H1 (cell line): ENCODE measurements at regions not wholly inside any gene's neighbourhood (a gene's known extent, or its start where the extent isn't known, plus 50 kb on each side); places are given as distances from the start of the nearest gene placed in this dataset.

Experiments used
- CREB1 ChIP-seq: IDR thresholded peaks from 2 replicates; pipeline ENCODE4 v1.6.1; 2012; ENCODE audit warnings: inconsistent platforms
- MAFK ChIP-seq: IDR thresholded peaks from 2 replicates; pipeline ENCODE4 v1.6.1; 2012; ENCODE audit warnings: low read depth, mild to moderate bottlenecking, improper control_type of control experiment, low read length
- SP4 ChIP-seq: IDR thresholded peaks from 2 replicates; pipeline ENCODE4 v1.6.1; 2012; ENCODE audit warnings: low read length, inconsistent platforms
- YY1 ChIP-seq: IDR thresholded peaks from 2 replicates; pipeline ENCODE4 v1.6.1; 2011; ENCODE audit warnings: low read depth, mild to moderate bottlenecking, low read length
- TF ChIP-seq, protein P1 (sequence below): fragments of 300-600 bp; sonication (generic); IDR thresholded peaks from 2 replicates; pipeline ENCODE4 v1.7.1; 2012; ENCODE audit warnings: low read length, moderate library complexity, mild to moderate bottlenecking, inconsistent platforms; ENCODE audit not compliant: insufficient replicate concordance

DNA sequence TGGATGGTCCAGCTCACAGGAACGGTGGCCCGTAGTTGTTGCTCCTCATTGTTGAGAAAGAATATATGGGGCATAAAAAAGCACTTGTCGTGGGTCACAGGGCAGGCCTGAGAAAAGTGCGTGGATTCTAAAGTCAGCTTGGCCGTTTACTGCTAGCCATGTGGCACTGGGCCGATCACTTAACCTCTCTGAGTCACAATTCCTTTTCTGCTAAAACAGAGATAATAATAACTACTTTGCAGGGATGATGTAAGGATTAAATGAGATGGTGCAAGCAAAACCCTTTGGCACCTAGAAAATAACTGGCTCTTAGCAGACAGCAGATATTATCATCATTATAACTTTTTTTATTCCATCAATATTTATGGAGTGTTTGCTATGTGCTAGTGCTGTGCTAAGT, 579.7 kb downstream of the CCDC171 start (continued):
- TF ChIP-seq, protein P1, sequence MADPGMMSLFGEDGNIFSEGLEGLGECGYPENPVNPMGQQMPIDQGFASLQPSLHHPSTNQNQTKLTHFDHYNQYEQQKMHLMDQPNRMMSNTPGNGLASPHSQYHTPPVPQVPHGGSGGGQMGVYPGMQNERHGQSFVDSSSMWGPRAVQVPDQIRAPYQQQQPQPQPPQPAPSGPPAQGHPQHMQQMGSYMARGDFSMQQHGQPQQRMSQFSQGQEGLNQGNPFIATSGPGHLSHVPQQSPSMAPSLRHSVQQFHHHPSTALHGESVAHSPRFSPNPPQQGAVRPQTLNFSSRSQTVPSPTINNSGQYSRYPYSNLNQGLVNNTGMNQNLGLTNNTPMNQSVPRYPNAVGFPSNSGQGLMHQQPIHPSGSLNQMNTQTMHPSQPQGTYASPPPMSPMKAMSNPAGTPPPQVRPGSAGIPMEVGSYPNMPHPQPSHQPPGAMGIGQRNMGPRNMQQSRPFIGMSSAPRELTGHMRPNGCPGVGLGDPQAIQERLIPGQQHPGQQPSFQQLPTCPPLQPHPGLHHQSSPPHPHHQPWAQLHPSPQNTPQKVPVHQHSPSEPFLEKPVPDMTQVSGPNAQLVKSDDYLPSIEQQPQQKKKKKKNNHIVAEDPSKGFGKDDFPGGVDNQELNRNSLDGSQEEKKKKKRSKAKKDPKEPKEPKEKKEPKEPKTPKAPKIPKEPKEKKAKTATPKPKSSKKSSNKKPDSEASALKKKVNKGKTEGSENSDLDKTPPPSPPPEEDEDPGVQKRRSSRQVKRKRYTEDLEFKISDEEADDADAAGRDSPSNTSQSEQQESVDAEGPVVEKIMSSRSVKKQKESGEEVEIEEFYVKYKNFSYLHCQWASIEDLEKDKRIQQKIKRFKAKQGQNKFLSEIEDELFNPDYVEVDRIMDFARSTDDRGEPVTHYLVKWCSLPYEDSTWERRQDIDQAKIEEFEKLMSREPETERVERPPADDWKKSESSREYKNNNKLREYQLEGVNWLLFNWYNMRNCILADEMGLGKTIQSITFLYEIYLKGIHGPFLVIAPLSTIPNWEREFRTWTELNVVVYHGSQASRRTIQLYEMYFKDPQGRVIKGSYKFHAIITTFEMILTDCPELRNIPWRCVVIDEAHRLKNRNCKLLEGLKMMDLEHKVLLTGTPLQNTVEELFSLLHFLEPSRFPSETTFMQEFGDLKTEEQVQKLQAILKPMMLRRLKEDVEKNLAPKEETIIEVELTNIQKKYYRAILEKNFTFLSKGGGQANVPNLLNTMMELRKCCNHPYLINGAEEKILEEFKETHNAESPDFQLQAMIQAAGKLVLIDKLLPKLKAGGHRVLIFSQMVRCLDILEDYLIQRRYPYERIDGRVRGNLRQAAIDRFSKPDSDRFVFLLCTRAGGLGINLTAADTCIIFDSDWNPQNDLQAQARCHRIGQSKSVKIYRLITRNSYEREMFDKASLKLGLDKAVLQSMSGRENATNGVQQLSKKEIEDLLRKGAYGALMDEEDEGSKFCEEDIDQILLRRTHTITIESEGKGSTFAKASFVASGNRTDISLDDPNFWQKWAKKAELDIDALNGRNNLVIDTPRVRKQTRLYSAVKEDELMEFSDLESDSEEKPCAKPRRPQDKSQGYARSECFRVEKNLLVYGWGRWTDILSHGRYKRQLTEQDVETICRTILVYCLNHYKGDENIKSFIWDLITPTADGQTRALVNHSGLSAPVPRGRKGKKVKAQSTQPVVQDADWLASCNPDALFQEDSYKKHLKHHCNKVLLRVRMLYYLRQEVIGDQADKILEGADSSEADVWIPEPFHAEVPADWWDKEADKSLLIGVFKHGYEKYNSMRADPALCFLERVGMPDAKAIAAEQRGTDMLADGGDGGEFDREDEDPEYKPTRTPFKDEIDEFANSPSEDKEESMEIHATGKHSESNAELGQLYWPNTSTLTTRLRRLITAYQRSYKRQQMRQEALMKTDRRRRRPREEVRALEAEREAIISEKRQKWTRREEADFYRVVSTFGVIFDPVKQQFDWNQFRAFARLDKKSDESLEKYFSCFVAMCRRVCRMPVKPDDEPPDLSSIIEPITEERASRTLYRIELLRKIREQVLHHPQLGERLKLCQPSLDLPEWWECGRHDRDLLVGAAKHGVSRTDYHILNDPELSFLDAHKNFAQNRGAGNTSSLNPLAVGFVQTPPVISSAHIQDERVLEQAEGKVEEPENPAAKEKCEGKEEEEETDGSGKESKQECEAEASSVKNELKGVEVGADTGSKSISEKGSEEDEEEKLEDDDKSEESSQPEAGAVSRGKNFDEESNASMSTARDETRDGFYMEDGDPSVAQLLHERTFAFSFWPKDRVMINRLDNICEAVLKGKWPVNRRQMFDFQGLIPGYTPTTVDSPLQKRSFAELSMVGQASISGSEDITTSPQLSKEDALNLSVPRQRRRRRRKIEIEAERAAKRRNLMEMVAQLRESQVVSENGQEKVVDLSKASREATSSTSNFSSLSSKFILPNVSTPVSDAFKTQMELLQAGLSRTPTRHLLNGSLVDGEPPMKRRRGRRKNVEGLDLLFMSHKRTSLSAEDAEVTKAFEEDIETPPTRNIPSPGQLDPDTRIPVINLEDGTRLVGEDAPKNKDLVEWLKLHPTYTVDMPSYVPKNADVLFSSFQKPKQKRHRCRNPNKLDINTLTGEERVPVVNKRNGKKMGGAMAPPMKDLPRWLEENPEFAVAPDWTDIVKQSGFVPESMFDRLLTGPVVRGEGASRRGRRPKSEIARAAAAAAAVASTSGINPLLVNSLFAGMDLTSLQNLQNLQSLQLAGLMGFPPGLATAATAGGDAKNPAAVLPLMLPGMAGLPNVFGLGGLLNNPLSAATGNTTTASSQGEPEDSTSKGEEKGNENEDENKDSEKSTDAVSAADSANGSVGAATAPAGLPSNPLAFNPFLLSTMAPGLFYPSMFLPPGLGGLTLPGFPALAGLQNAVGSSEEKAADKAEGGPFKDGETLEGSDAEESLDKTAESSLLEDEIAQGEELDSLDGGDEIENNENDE: no peak
- no peak for TF ChIP-seq YY1
- TF ChIP-seq SP4: no peak
- no peak for TF ChIP-seq MAFK
- TF ChIP-seq CREB1: no peak
